ENCODE measurements at regions not wholly inside any gene's neighbourhood (a gene's known extent, or its start where the extent isn't known, plus 50 kb on each side); places are given as distances from the start of the nearest gene placed in this dataset.

DNA sequence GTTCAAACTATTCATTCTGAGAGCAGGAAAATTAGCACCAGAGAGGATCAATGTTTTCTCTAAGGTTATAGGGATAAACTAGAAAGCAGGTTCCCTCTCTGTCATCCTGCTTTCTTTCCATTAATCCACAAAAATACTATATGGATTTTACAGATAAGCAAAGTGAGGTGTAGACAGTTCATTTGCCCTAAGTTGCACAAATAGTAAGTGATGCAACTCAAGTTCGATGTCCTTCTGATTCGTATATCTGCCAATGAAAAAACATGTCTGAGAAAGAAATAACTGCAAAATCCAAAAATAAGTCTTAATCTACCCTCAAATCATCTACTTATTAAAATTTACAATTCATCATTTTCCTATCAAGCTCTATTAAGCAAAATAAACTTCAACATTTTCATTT is 254.6 kb upstream of the USP15 start:
- H3K9ac ChIP-seq (ENCODE audit: insufficient read depth in 1 of 2, low read depth in 2 of 2, low read length in 2 of 2) = no peak overlapping the region
- 0% methylated on average over 2 of the region's 2 CpGs for WGBS (ENCODE audit: insufficient coverage, low coverage, missing lambda C conversion rate)
- intact Hi-C loops (cut with micrococcal nuclease) = loop anchor here (10.0 kb wide), 3 partner anchors 119 to 1901 kb away; a partner anchor contains a TSS
- H3K27me3 ChIP-seq (ENCODE audit: control insufficient read depth in 2 of 2, insufficient read depth in 2 of 2, low read length in 2 of 2) = no peaks in the 10 kb centered on the region
- no peak overlapping the region for H3K27ac ChIP-seq (ENCODE audit: extremely low read depth, low read depth, low read length)
- H2AFZ ChIP-seq (ENCODE audit: low read depth, low read length) = no peak overlapping the region
- H4K20me1 ChIP-seq (replicated peaks; ENCODE audit: control insufficient read depth, insufficient read depth, low read length) = no peaks in the 10 kb centered on the region
- ChIA-PET POLR2A (no interaction called here), CTCF (ENCODE audit: low intra/inter-chr PET ratio) (no interaction called here)
- H3K36me3 ChIP-seq (ENCODE audit: control insufficient read depth, insufficient read depth, low read length) = no peaks in the 10 kb centered on the region
- in situ Hi-C loops (cut with MboI) = no loop called here
- ATAC-seq (no peak), DNase-seq (ENCODE audit: extremely low read depth in 1 of 4, low spot score in 3 of 4) (no peak), FAIRE-seq (no peak)
- H3K4me1 ChIP-seq (replicated peaks in 1 of 2; ENCODE audit: control insufficient read depth in 2 of 2, insufficient read depth in 2 of 2, low read length in 2 of 2) = no peaks in the 10 kb centered on the region
- BruUV-seq (replicated peaks) = no TSS peak
- TF ChIP-seq MYBL2 (IDR thresholded peaks at IDR 0.05; ENCODE audit: low read depth) = no peak
- no peak for TF ChIP-seq MYBL2 (CRISPR knock-in tag; IDR thresholded peaks at IDR 0.05; ENCODE audit: borderline replicate concordance)
- no peak for TF ChIP-seq CBX3 (IDR thresholded peaks at IDR 0.05; ENCODE audit: borderline replicate concordance in 1 of 2, low read length in 2 of 2)
- no peak for TF ChIP-seq RFX7 (CRISPR knock-in tag; IDR thresholded peaks at IDR 0.05)
- TF ChIP-seq, protein P1, sequence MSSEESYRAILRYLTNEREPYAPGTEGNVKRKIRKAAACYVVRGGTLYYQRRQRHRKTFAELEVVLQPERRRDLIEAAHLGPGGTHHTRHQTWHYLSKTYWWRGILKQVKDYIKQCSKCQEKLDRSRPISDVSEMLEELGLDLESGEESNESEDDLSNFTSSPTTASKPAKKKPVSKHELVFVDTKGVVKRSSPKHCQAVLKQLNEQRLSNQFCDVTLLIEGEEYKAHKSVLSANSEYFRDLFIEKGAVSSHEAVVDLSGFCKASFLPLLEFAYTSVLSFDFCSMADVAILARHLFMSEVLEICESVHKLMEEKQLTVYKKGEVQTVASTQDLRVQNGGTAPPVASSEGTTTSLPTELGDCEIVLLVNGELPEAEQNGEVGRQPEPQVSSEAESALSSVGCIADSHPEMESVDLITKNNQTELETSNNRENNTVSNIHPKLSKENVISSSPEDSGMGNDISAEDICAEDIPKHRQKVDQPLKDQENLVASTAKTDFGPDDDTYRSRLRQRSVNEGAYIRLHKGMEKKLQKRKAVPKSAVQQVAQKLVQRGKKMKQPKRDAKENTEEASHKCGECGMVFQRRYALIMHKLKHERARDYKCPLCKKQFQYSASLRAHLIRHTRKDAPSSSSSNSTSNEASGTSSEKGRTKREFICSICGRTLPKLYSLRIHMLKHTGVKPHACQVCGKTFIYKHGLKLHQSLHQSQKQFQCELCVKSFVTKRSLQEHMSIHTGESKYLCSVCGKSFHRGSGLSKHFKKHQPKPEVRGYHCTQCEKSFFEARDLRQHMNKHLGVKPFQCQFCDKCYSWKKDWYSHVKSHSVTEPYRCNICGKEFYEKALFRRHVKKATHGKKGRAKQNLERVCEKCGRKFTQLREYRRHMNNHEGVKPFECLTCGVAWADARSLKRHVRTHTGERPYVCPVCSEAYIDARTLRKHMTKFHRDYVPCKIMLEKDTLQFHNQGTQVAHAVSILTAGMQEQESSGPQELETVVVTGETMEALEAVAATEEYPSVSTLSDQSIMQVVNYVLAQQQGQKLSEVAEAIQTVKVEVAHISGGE (CRISPR knock-in tag; IDR thresholded peaks at IDR 0.05) = no peak
- TF ChIP-seq, protein P2, sequence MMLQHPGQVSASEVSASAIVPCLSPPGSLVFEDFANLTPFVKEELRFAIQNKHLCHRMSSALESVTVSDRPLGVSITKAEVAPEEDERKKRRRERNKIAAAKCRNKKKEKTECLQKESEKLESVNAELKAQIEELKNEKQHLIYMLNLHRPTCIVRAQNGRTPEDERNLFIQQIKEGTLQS (IDR thresholded peaks at IDR 0.05) = no peak
- TF ChIP-seq, protein P2 (CRISPR knock-in tag; conservative IDR thresholded peaks at IDR 0.05) = no peak
- TF ChIP-seq, protein P3, sequence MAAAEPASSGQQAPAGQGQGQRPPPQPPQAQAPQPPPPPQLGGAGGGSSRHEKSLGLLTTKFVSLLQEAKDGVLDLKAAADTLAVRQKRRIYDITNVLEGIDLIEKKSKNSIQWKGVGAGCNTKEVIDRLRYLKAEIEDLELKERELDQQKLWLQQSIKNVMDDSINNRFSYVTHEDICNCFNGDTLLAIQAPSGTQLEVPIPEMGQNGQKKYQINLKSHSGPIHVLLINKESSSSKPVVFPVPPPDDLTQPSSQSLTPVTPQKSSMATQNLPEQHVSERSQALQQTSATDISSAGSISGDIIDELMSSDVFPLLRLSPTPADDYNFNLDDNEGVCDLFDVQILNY (CRISPR knock-in tag; IDR thresholded peaks at IDR 0.05) = no peak
- no peak for TF ChIP-seq MTA1 (IDR thresholded peaks at IDR 0.05; ENCODE audit: borderline replicate concordance)
- TF ChIP-seq TAF15 (IDR thresholded peaks at IDR 0.05; ENCODE audit: low read depth, low read length) = no peak
- TF ChIP-seq TEAD2 (tag; IDR thresholded peaks at IDR 0.05) = no peak
- no peak for TF ChIP-seq MEF2A (IDR thresholded peaks at IDR 0.05; ENCODE audit: control insufficient read depth, low read depth, low read length)
- no peak for TF ChIP-seq SUPT5H (IDR thresholded peaks at IDR 0.05)
- TF ChIP-seq SRSF3 (IDR thresholded peaks at IDR 0.05; ENCODE audit: insufficient read depth, low read length) = no peak
- no peak for TF ChIP-seq HNRNPH1 (optimal IDR thresholded peaks at IDR 0.05; ENCODE audit: low read depth, low read length)
- TF ChIP-seq GATA2 (CRISPR knock-in tag; IDR thresholded peaks at IDR 0.05) = no peak
- TF ChIP-seq ZKSCAN8 (CRISPR knock-in tag; IDR thresholded peaks at IDR 0.05) = no peak
- no peak for TF ChIP-seq ZFP30 (CRISPR knock-in tag; IDR thresholded peaks at IDR 0.05; ENCODE audit: borderline replicate concordance)
- H3K4me3 ChIP-seq = no peak overlapping the region
- no peaks in the 10 kb centered on the region for H3K9me1 ChIP-seq (ENCODE audit: control insufficient read depth, insufficient read depth, low read length)
- no peak overlapping the region for H3K4me2 ChIP-seq (ENCODE audit: insufficient read depth, low read length)
- H3K79me2 ChIP-seq (ENCODE audit: control insufficient read depth, insufficient read depth, low read length) = no peaks in the 10 kb centered on the region
- no peaks in the 10 kb centered on the region for H3K9me3 ChIP-seq (replicated peaks; ENCODE audit: control insufficient read depth, insufficient read depth, low read depth, low read length)

All from K562 (cell line).